ENCODE measurements at regions not wholly inside any gene's neighbourhood (a gene's known extent, or its start where the extent isn't known, plus 50 kb on each side); places are given as distances from the start of the nearest gene placed in this dataset.

- WGBS, 2 donors = 67 to 75% methylated on average over 11 of the region's 11 CpGs
Measured at GRCh38 chr2:8133913-8134472, 547.9 kb upstream of the ID2 start.

GRCh38 chr2:8134473-8134932, 547.4 kb upstream of the ID2 start:
- Histone ChIP-seq H3K4me3 (no peak overlapping the region), H3K27me3 (peaks cover 0 to 9% (median 0%) of the 10 kb centered on the region in 4 donors), H3K9me3 (no peaks in the 10 kb centered on the region), H3K4me1 (no peaks in the 10 kb centered on the region), H3K36me3 (no peaks in the 10 kb centered on the region), H3K27ac (no peak overlapping the region)
- no peak for DNase-seq
- 81 to 84% methylated on average over 9 to 10 of the region's 11 CpGs for WGBS, 2 donors
- TF ChIP-seq CTCF (IDR thresholded peaks at IDR 0.05) = no peak
- TF ChIP-seq POLR2A (IDR thresholded peaks at IDR 0.05) = no peak
- intact Hi-C loops (cut with DNase I) = no loop called here

More at GRCh38 chr2:8133913-8134472, 547.9 kb upstream of the ID2 start:
- intact Hi-C loops (cut with DNase I) = no loop called here
- Histone ChIP-seq H3K27ac (no peak overlapping the region), H3K4me3 (no peak overlapping the region), H3K27me3 (peaks cover 0 to 9% (median 0%) of the 10 kb centered on the region in 4 donors), H3K36me3 (no peaks in the 10 kb centered on the region), H3K4me1 (no peaks in the 10 kb centered on the region), H3K9me3 (no peaks in the 10 kb centered on the region)
- no peak for TF ChIP-seq POLR2A (IDR thresholded peaks at IDR 0.05)
- no peak for TF ChIP-seq CTCF (IDR thresholded peaks at IDR 0.05)
- DNase-seq = no peak

- no peak for DNase-seq
- Histone ChIP-seq H3K27ac (no peak overlapping the region), H3K27me3 (peaks cover 0 to 9% (median 0%) of the 10 kb centered on the region in 4 donors), H3K9me3 (no peaks in the 10 kb centered on the region), H3K36me3 (no peaks in the 10 kb centered on the region), H3K4me3 (no peak overlapping the region), H3K4me1 (peaks cover 0 to 4% (median 0%) of the 10 kb centered on the region in 3 donors)
- WGBS, 2 donors = 65 to 81% methylated on average over 13 of the region's 13 CpGs
- intact Hi-C loops (cut with DNase I) = no loop called here
- no peak for TF ChIP-seq POLR2A (IDR thresholded peaks at IDR 0.05)
- no peak for TF ChIP-seq CTCF (IDR thresholded peaks at IDR 0.05)
Measured at GRCh38 chr2:8134985-8135682, 546.7 kb upstream of the ID2 start.

- 82 to 88% methylated on average over 6 to 7 of the region's 7 CpGs for WGBS, 2 donors
- H3K9me3 ChIP-seq = no peaks in the 10 kb centered on the region
- peaks cover 0 to 4% (median 0%) of the 10 kb centered on the region in 4 donors for H3K27me3 ChIP-seq
- TF ChIP-seq CTCF (IDR thresholded peaks at IDR 0.05) = no peak
- TF ChIP-seq POLR2A (IDR thresholded peaks at IDR 0.05) = no peak
- peaks cover 0 to 4% (median 0%) of the 10 kb centered on the region in 3 donors for H3K4me1 ChIP-seq
- H3K4me3 ChIP-seq = no peak overlapping the region
- intact Hi-C loops (cut with DNase I) = no loop called here
- no peak overlapping the region for H3K27ac ChIP-seq
- H3K36me3 ChIP-seq = no peaks in the 10 kb centered on the region
- no peak for DNase-seq
Measured at GRCh38 chr2:8137801-8138200, 544.1 kb upstream of the ID2 start.

GRCh38 chr2:8138525-8138922, 543.3 kb upstream of the ID2 start:
- no peaks in the 10 kb centered on the region for H3K36me3 ChIP-seq
- intact Hi-C loops (cut with DNase I) = no loop called here
- no peaks in the 10 kb centered on the region for H3K9me3 ChIP-seq
- TF ChIP-seq POLR2A (IDR thresholded peaks at IDR 0.05) (no peak), CTCF (IDR thresholded peaks at IDR 0.05) (no peak)
- no peak overlapping the region for H3K4me3 ChIP-seq
- peak overlapping the region in 3 of 4 donors; percentile 16 to 72 (median 18) for H3K27ac ChIP-seq
- WGBS, 2 donors = 89 to 91% methylated on average over 3 of the region's 3 CpGs
- H3K27me3 ChIP-seq = no peaks in the 10 kb centered on the region
- H3K4me1 ChIP-seq = peaks cover 0 to 4% (median 0%) of the 10 kb centered on the region in 3 donors
- DNase-seq = no peak
